Activated CD4-positive, alpha-beta T cell treated with anti-CD3 and anti-CD28 coated beads for 24 hours (primary cell): ENCODE measurements at regions not wholly inside any gene's neighbourhood (a gene's known extent, or its start where the extent isn't known, plus 50 kb on each side); places are given as distances from the start of the nearest gene placed in this dataset.

ENCODE experiments used
- DNase-seq, 2 donors: peaks; one replicate each; pipeline ENCODE4 v3.0.0-alpha.2; 2020; ENCODE audit warnings: low read depth in 2 of 2

DNA sequence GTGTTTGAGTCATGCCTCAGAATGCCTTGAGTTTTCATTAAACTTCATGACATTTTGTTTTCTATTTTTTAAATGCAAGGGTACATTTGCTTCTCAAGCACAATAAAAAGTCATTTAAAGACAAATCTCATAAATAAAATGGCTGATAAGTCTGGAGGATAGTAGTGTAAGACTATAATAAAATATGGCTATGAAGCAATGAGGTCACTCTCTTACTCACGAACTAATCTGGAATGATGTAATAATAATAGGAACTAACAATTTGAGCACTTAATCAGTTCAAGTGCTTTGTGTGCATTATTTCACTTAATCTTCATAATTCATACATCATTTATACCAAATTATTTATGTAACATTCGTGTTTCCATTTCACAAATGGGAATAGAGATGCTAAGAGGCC is 149.3 kb upstream of the CTTNBP2 start:
- DNase-seq: no peak

DNA sequence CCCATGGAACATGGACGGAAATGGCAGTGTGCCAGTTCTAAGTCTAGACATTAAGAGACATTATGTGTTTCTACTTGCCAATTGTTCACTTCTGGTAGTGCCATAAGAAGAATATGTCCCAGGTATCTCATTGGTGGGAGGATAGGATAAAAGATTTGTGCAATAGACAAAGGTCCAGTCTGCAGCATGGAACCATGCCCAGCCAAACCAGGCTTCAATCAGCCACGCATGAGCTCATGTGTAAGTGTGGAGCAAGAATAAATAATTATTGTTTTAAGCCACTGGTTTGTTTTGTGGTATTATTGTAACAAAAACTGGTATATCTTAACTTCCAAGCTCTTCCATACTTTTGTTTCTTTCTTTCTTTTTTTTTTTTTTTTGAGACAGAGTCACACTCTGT is 153.6 kb upstream of the CTTNBP2 start:
- DNase-seq: no peak

DNA sequence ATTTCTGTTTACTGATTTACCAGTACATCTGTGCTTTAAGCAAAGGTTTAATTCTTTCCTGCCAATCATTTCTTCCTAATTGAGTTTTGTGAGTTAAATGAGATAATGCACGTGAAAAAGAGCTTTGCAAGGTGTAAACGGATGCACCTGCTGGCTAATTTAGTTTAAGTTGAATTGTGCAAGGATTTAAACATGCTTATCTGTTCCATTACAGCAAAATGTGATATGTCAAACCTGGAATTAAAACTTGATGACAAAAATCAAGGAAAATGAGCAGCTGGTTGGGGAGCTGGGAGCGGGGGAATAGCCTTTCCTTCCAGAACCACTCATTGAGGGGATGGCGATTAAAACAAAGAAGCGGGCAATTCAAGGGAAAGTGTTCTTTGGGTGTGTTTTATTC is 155.0 kb upstream of the CTTNBP2 start:
- no peak for DNase-seq

DNA sequence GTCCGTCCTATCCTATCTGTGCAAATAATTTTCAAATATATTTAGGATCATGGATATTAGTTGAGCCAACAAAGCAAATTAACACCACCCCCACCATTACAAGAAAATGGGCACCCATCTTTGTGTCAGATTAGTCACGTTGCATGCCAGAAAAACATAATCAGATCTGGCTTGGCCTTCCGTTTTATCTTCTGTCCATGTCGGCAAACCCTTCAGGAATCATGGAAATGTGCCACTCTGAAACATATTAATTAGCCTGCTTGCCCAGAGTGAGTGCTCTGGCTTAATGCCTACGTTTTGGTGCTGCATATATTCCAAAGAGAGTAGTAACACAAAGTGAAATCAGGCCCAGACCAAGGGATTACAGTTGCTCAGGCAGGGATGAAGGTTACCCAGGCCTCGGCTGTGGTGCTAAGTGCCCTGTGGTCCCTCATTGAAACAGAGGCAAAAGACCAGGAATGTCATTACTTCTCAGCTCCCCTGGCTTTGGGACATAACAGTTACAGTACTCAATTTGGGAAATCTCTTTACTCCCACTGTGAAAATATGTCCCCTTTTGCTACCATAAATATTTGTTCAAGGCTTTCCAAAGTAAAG is 154.0 kb upstream of the LSM8 start:
- DNase-seq: no peak

DNA sequence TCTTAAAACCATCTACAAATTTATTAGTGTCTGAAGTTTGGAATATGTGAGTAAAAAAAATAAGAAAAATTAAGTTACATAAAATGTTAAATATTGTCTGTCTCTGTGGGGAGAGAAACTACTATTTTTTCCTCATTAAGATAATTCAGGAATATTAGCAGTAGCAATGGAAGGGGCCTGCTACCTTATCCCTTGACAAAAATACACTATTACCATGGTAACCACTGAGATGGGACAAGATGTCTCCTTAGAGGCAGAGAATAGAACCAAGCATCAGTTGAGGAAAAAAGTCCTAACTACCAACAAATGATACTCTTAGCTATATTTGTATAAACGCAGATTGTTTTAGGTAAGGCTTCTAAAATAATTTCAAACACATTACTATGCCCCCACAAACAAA is 150.7 kb upstream of the LSM8 start:
- no peak for DNase-seq

DNA sequence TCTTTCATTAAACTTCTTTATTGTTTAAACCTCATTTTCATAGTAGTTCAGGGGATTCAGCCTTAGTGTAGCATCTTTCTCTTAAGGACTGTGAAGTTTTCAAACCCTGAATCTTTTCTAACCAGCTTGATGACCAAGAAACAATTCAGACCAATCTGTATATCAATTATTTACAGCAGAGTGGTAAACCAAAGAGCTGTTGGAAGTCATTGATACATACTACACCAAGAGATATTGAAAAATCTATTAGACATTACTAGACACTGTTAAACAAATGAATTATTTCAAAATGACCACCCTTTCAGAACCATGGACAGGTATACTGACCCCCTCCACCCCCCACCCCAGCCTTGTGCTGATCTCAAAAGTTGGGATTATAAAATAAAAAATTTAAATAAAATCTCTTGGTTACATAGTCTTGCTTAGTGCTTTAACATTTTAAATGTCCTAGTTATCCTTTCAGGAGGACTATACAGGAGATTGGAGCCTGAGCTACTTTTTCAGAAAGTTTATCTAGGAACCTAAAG is 143.9 kb upstream of the LSM8 start:
- DNase-seq: no peak

DNA sequence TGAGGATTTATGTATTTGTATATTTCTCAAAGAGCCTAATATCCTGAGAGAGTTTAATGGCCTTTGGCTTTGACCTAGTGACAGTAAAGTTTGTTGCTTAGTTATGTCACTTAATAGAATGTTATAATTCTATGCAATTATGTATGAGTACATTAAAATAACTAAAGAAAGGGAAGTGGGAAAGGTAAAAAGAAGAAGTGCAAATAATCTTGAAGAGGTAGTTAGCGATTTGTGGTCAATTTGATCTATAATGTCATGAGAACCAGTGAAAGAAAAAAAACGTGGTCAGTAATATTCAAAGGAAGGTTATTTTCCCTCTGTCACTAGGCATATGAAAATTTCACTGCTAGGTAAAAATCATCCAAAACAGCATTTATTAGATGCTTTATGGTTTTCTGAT is 143.4 kb upstream of the LSM8 start:
- DNase-seq: no peak

DNA sequence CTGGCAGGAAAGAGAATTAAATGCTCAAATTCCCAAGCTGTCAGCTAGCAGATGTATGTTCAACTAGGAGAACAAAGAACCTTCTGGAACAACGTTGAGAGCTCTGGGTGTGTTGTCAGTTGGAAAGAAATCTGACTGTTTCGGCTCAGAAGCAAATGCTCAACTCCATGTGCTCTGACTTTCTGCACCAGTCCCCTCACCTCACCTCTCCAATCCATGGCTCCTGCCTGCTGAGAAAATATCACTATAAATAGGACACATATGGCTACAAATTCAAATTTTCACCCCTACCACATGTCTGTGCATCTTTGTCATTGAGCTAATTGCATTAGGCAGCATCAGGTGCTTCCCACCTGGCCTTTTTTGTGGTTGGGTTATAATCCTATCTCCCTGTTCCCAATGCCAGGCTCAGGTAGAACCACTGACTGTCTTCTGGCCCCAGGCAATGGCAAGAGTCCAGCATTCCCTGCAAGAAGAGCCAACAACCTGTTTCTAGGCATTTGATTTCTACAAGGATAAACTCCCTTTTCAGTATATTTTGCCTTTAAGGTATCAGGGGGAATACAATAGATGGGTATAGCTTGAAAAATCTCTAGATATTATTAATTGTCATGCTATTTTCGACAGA is 142.6 kb upstream of the LSM8 start:
- DNase-seq: no peak

DNA sequence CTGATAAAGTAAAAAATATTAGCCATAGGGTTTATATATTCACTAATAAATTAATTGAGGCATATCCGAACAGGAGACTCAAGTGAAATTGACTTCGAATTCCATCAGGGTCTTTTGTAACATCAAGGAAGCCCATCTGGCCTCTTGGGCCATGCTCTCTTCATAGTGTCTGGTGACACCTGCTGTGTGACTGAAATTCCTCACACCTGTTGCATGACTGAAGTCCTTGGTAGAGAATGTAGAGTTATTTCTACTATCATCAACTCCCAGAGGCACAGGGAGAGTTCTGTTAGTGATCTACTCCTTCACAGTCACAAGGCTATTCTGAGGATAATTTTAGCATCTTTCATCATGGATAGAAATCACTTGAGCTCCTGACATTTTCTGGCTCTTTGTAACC is 138.3 kb upstream of the LSM8 start:
- no peak for DNase-seq

DNA sequence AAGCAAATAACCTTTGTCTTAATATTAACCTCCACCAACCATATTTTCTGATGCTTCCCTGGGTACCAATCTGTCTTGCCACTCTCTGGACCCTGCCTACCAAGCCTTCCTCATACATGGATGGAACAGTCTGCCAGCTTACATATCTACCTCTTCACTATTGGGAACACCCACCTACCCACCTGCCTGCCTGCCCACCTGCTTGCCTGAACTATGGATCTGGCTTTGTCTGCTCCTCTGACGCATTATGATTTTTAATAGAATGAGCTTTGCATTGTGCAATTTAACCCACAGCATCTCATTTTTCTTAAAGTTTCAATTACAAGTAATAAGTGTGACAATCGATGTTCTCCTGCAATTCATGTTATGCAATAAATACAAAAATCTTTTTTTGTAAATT is 137.9 kb upstream of the LSM8 start:
- DNase-seq: no peak

DNA sequence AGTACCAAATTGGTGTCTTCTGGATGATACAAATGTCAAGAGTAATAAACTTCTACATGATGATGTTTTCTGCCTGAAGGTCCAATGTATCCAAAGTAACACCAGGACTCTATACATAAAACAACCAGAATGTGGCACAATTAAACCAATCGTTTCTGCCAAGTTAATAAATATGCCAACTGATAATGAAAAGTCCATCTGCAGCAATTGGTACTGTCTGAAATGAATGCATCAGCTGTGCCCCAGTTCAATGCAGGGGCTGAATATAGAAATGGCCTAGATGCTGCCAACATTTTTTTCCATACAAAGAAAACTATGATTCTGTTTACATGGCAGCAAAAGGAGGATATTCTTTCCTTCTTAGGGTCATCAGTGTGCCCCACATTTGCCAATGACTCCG is 137.2 kb upstream of the LSM8 start:
- no peak for DNase-seq

DNA sequence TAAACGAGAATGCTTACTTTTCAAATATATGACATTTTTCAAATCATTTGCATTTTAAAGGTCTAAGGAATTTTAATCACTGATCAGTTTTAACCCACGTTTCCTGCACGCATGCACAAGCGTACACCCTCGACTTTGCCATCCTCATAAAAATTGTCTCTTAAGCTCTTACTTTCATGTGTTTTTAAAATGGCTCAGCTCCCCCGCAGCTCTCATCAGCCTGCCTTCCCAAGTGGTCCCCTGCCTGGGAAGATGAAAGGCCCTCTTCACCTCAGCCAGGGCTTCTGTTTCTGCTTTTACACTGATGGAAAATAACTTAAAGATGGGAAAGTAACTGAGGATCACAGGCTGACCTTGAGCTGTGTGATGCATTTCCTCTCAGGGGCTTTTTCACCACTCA is 131.6 kb upstream of the LSM8 start:
- no peak for DNase-seq

DNA sequence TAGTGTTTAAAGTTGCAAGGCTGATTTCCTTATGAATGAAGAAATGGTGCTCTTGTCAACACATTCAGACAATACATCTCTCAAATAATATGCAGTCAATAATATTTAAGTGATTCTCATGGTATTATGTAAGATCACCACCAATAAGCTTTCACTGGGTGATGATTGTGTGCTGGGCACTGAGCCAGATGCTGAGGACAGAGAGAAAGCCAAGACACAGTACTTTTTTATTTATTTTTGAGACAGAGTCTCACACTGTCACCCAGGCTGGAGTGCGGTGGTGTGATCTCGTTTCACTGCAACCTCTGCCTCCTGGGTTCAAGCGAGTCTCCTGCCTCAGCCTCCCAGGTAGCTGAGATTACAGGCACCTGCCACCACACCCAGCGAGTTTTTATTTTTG is 130.6 kb upstream of the LSM8 start:
- no peak for DNase-seq

DNA sequence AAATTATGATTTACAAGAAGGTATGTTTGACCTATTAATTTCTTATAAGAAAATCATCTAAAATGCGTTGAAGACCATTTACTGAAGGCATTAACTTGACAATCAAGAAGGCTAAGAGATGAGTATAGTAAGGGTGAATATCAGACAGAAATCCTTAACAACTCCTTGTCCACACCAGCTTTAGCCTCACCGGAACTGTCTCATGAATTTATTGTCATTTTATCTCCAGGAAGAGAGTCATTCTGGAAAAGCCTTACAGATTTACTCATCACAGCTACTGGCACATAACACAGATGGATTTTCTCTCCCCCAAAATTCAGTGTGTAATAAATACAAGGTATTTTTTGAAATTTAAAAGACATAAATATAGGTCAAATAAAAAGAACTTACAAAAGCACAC is 129.4 kb upstream of the LSM8 start:
- no peak for DNase-seq

DNA sequence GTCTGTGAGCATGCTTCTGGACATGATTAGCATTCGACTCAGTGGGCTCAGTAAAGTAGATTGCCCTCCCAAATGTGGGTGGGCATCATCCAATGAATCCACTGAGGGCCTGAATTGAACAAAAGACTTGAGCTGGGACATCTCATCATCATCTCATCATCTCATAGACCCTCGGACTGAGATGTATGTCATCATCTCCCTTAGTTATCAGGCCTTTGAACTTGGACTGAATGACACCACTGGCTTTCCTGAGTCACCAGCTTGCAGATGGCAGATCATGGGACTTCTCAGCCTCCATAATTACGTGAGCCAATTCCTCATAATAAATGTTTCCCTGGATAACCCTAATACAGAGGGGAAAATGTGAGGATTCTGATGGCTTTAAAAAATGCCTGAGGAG is 128.3 kb upstream of the LSM8 start:
- DNase-seq: no peak

DNA sequence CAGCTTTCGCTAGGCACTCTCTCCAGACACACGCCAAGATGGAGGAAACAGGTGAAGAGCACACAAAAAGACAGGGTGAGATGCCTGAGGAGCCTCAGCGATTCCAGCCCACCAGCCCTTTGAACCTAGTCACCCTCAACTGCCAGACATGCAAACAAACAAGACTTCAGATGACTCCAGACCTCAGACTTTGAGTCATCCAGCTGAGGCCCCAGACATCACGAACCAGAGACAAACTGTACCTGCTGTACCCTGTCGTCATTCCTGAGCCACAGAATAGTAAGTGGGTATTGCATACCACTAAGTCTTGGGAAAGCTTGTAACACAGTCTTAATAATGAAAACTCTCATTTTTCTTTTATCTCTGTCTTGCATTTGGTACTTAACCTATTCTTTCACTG is 126.6 kb upstream of the LSM8 start:
- no peak for DNase-seq

DNA sequence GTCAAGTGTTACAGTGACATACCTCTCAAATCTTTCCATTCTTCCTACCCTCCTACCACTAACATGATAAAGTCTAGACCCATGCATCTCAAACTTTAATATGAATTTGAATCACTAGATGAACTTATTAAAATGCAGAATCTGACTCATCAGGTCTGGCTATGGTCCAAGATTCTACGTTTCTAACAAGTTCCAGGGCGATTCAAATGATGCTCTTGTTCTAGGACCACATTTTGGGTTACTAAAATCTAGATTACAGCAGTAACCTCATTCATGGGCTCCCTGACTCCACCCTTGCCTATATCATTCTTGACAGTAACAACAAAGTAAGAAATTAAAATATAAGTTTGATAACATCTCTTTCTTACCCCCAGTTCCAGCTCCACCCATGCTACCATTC is 124.8 kb upstream of the LSM8 start:
- no peak for DNase-seq

DNA sequence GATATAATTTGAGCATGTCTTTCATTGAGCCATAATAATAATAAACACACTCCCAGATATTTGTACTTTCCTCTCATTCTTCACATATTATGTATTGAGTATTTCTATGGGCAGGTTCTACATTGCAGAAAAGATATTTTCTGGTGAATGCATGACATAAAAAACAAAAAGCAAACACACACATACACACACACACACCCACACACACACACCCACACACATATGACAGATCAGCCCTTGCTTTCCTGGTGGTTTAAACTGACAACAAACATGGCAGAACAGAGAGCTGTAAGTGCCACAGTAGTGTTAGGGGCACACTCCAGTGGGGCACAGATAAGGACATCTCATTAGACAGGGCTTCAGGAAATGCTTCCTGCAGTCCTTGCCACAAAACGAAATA is 123.3 kb upstream of the LSM8 start:
- no peak for DNase-seq

DNA sequence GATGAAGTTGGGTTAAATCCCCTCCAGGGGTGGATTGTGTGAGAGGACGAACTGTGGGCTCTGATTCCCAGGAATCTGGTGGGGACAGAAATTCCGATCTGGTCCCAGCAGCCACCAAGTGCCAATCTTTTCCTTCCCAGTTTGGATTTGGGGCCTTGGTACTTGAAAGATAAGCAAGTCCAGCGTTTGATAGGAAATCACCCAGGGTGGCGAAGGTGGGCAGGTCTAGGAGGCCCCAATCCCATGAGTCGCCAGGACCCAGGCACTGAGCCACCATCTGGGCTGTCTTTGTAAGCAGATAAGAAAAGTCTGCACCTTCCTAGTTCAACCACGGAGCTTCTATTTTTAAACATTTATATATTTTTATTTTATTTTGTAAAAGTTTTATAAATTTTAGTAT is 122.6 kb upstream of the LSM8 start:
- DNase-seq: no peak

DNA sequence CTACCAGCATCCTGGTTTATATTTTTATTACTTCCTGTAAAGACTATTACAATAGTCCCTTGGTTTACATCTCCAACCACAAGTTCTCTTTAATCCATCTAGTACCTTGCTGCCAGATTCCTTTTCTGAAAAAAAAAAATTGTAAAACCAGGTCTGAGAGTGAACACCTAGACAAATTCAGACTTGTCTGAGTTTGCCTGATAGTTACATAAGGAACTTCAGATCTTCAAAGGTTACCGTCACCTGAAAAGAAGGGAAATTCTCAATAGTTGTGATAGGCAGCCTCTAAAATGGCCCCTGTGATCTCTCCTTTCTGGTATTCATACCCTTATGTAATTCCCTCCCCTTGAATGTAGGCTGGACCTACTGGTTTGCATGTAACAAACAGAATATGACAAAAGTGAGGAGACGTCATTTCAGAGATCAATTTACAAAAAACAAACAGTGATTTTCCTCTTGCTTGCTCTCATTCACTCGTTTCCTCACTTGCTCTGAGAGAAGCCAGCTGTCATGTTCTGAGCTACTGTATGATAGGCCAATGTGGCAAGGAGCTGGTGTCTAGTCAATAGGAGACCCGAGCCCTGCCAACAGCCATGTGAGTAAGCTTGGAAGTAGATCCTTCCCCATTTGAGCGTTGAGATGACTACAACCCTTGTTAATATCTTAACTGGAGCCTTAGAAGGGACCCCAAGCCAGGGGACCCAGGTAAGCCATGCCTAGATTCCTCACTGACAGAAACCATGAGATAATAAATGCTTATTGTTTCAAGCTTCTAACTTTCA is 110.9 kb upstream of the LSM8 start:
- DNase-seq: no peak

DNA sequence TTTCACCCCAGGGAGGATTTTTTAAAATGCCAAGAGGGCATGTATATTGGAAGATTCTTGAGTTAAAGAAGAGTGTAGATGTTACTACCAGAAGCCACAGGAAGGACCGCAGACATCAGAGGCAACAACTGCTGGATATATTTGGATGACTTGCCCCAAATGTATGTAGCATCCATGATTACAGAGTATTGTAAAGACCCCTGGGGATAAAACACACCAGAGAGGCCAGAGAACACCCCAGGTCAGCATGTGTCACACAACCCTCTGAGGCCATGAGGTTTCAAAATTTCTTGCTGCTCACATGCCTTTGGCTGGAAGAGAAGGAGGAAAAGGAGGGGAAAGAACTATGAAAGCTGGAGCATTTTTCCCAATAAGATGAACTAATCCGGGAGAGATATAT is 108.0 kb upstream of the LSM8 start:
- no peak for DNase-seq

DNA sequence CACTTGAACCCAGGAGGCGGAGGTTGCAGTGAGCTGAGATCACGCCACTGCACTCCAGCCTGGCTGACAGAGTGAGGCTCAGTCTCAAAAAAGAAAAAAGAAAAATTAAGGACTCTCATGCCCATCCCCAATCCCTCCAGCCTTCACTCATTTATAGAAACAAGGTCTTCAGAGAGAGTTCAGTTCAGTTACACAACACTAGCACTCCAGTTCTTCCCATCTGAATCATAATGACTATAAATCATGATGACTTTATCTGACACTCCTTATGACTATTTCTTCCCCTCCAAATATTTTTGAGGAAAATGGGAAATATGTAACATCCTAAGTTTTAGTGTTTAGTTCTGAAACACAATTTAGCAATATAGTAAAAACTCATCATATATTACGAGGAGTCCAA is 107.4 kb upstream of the LSM8 start:
- DNase-seq: no peak

DNA sequence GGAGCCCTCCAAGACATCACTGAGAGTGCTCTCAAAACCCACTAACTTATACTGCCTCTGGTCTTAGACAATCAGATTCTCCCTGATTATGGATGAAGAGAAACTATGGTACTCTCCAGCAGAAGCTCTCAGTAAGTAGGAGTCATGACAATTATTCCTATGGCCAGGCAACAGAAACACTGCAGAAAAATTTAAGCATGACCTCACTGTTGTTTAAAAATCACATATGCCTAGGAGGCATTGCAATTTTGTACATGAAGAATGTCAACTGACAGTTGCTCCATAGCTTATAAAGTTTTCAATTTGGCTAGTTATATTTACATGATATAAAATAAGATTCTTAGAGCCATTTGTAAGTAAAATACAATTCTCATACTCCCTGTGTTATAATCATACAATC is 105.9 kb upstream of the LSM8 start:
- DNase-seq: no peak
